ENCODE measurements at regions not wholly inside any gene's neighbourhood (a gene's known extent, or its start where the extent isn't known, plus 50 kb on each side); places are given as distances from the start of the nearest gene placed in this dataset.

DNA sequence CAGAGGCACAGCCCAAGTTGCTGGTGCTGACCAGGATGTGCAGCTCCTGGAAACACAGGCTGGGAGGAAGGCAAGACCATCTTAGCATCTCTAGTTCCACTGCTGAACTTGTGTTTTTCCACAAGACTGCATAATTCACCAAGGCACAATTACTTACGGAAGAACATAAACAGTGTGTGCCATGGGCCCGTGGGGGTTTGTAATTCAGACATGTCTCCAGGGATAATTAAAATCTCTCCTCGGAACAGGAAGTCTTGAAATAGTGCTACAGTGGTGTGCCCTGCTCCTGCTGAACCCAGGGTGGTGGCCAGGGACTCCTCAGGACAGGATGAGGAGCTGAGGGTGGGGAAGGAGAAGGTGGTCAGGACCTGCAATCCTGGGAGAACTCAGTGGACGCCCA, 188.2 kb downstream of the CCT6B start:
- TF ChIP-seq, protein P1, sequence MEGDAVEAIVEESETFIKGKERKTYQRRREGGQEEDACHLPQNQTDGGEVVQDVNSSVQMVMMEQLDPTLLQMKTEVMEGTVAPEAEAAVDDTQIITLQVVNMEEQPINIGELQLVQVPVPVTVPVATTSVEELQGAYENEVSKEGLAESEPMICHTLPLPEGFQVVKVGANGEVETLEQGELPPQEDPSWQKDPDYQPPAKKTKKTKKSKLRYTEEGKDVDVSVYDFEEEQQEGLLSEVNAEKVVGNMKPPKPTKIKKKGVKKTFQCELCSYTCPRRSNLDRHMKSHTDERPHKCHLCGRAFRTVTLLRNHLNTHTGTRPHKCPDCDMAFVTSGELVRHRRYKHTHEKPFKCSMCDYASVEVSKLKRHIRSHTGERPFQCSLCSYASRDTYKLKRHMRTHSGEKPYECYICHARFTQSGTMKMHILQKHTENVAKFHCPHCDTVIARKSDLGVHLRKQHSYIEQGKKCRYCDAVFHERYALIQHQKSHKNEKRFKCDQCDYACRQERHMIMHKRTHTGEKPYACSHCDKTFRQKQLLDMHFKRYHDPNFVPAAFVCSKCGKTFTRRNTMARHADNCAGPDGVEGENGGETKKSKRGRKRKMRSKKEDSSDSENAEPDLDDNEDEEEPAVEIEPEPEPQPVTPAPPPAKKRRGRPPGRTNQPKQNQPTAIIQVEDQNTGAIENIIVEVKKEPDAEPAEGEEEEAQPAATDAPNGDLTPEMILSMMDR (IDR thresholded peaks at IDR 0.05), result no peak
- H3K36me3 Mint-ChIP-seq (ENCODE audit: low read depth), result no peaks in the 10 kb centered on the region
- H3K9me3 Mint-ChIP-seq, result no peaks in the 10 kb centered on the region
- ChIA-PET CTCF (interaction anchor here (1.8 kb wide), 1 partner anchor 8 kb away, joined by 3 read pairs; no protein-coding TSS in a partner anchor), POLR2A (no interaction called here)
- ATAC-seq (no peak), DNase-seq (no peak)
- H3K27ac Mint-ChIP-seq, result no peak overlapping the region
- peaks cover 13% of the 10 kb centered on the region for H3K27me3 Mint-ChIP-seq
- H3K4me3 Mint-ChIP-seq, result no peak overlapping the region
- intact Hi-C loops (cut with micrococcal nuclease), result no loop called here
- no peaks in the 10 kb centered on the region for H3K4me1 Mint-ChIP-seq (ENCODE audit: low read depth)

GRCh38 chr17:34771891-34772290, 189.4 kb downstream of the CCT6B start:
- ChIA-PET POLR2A (no interaction called here), CTCF (no interaction called here)
- TF ChIP-seq, protein P1 (IDR thresholded peaks at IDR 0.05), result no peak
- Mint-ChIP-seq H3K9me3 (no peaks in the 10 kb centered on the region), H3K27me3 (peaks cover 13% of the 10 kb centered on the region), H3K27ac (no peak overlapping the region), H3K4me1 (ENCODE audit: low read depth) (no peaks in the 10 kb centered on the region), H3K4me3 (no peak overlapping the region), H3K36me3 (ENCODE audit: low read depth) (no peaks in the 10 kb centered on the region)
- ATAC-seq, result no peak
- DNase-seq, result no peak
- intact Hi-C loops (cut with micrococcal nuclease), result no loop called here

GRCh38 chr17:34770586-34770985, 190.7 kb downstream of the CCT6B start:
- H3K9me3 Mint-ChIP-seq, result no peaks in the 10 kb centered on the region
- ATAC-seq (no peak), DNase-seq (no peak)
- no peak overlapping the region for H3K27ac Mint-ChIP-seq
- intact Hi-C loops (cut with micrococcal nuclease), result no loop called here
- H3K4me1 Mint-ChIP-seq (ENCODE audit: low read depth), result no peaks in the 10 kb centered on the region
- peaks cover 10% of the 10 kb centered on the region for H3K27me3 Mint-ChIP-seq
- POLR2A ChIA-PET, result no interaction called here
- H3K36me3 Mint-ChIP-seq (ENCODE audit: low read depth), result no peaks in the 10 kb centered on the region
- CTCF ChIA-PET, result no interaction called here
- no peak overlapping the region for H3K4me3 Mint-ChIP-seq
- TF ChIP-seq, protein P1 (IDR thresholded peaks at IDR 0.05), result no peak

DNA sequence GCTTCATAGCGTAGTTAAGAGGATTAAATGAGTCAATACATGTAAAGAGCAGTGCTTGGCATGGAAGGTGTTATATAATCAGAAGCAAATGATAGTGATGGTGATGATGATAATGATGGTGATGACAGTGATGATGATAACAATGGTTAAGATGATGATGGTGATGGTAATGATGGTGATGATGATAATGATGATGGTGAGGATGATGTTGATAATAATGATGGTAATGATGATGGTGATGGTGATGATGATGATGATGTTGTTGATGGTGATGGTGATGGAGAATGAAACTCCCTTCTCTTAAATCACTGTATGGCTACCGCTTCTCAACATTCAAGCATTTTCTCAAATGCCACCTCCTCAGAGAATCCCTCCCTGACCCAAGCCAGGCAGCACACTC, 190.5 kb downstream of the TMEM132E start:
- H3K36me3 Mint-ChIP-seq (ENCODE audit: low read depth), result no peaks in the 10 kb centered on the region
- POLR2A ChIA-PET, result no interaction called here
- ATAC-seq (no peak), DNase-seq (no peak)
- no peak overlapping the region for H3K4me3 Mint-ChIP-seq
- CTCF ChIA-PET, result no interaction called here
- H3K9me3 Mint-ChIP-seq, result no peaks in the 10 kb centered on the region
- TF ChIP-seq, protein P1 (IDR thresholded peaks at IDR 0.05), result no peak
- H3K4me1 Mint-ChIP-seq (ENCODE audit: low read depth), result no peaks in the 10 kb centered on the region
- H3K27me3 Mint-ChIP-seq, result peaks cover 8% of the 10 kb centered on the region
- intact Hi-C loops (cut with micrococcal nuclease), result no loop called here
- H3K27ac Mint-ChIP-seq, result no peak overlapping the region

DNA sequence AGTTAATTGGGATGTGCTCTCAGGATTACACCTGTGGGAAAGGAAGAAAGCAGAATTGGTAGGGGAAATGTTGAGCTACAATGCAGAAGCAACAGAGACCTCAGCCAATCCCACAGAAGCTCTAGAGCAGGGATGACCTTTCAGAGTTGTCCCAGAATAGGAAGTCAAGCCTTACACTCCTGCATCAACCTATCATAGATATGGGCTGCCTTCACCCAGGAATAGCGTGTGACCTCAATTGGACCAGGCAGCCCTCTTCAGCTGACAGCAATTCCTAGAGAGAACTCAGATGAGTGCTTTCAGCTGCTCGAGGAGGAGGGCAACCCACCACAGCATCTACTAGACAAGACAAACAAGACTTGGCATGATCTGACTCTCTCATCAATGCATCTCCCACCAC, 189.7 kb downstream of the TMEM132E start:
- H3K27me3 Mint-ChIP-seq, result peaks cover 7% of the 10 kb centered on the region
- intact Hi-C loops (cut with micrococcal nuclease), result no loop called here

More for the DNA sequence above, 189.7 kb downstream of the TMEM132E start:
- no peaks in the 10 kb centered on the region for H3K36me3 Mint-ChIP-seq (ENCODE audit: low read depth)
- H3K4me3 Mint-ChIP-seq, result no peak overlapping the region
- ATAC-seq (no peak), DNase-seq (no peak)
- POLR2A ChIA-PET, result interaction anchor here (0.6 kb wide), 1 partner anchor 863 kb away, joined by 4 read pairs; no protein-coding TSS in a partner anchor
- H3K9me3 Mint-ChIP-seq, result no peaks in the 10 kb centered on the region
- H3K4me1 Mint-ChIP-seq (ENCODE audit: low read depth), result no peaks in the 10 kb centered on the region
- CTCF ChIA-PET, result interaction anchor here (1.2 kb wide), 1 partner anchor 25 kb away, joined by 3 read pairs; no protein-coding TSS in a partner anchor
- H3K27ac Mint-ChIP-seq, result no peak overlapping the region
- TF ChIP-seq, protein P1 (IDR thresholded peaks at IDR 0.05), result no peak
